GM19035 (cell line): ENCODE measurements at regions not wholly inside any gene's neighbourhood (a gene's known extent, or its start where the extent isn't known, plus 50 kb on each side); places are given as distances from the start of the nearest gene placed in this dataset.

ENCODE experiments used
- ATAC-seq: cut with Tn5 transposase; IDR thresholded peaks from one replicate; pipeline ENCODE4 v1.9.1; 2021; ENCODE audit not compliant: unreplicated experiment

- no peak for ATAC-seq
These were observed 442.2 kb upstream of the CELF4 start for GRCh38 chr18:38007676-38008330.

GRCh38 chr18:38007026-38007425 is 441.4 kb upstream of the CELF4 start:
- no peak for ATAC-seq

GRCh38 chr18:38006541-38006940 is 440.9 kb upstream of the CELF4 start:
- ATAC-seq, result no peak

GRCh38 chr18:37997695-37998094 is 432.1 kb upstream of the CELF4 start:
- ATAC-seq, result no peak

- ATAC-seq, result no peak
These were observed 422.3 kb upstream of the CELF4 start for GRCh38 chr18:37987901-37988300.

- no peak for ATAC-seq
These were observed 421.1 kb upstream of the CELF4 start for GRCh38 chr18:37986665-37987064.

GRCh38 chr18:37985126-37985525 is 419.5 kb upstream of the CELF4 start:
- ATAC-seq, result no peak

- ATAC-seq, result no peak
These were observed 415.0 kb upstream of the CELF4 start for GRCh38 chr18:37980556-37980955.

GRCh38 chr18:37975446-37975845 is 409.8 kb upstream of the CELF4 start:
- ATAC-seq, result no peak

GRCh38 chr18:37967261-37967660 is 401.7 kb upstream of the CELF4 start:
- ATAC-seq, result no peak

- ATAC-seq, result no peak
These were observed 400.0 kb upstream of the CELF4 start for GRCh38 chr18:37965572-37965970.

GRCh38 chr18:37964885-37965571 is 399.4 kb upstream of the CELF4 start:
- ATAC-seq, result no peak

- no peak for ATAC-seq
These were observed 398.2 kb upstream of the CELF4 start for GRCh38 chr18:37963837-37964236.

- ATAC-seq, result no peak
These were observed 396.8 kb upstream of the CELF4 start for GRCh38 chr18:37962316-37962966.

- no peak for ATAC-seq
These were observed 392.9 kb upstream of the CELF4 start for GRCh38 chr18:37958499-37958898.

GRCh38 chr18:37956902-37957301 is 391.3 kb upstream of the CELF4 start:
- no peak for ATAC-seq

GRCh38 chr18:37956020-37956419 is 390.4 kb upstream of the CELF4 start:
- no peak for ATAC-seq

- no peak for ATAC-seq
These were observed 389.6 kb upstream of the CELF4 start for GRCh38 chr18:37955201-37955600.

- no peak for ATAC-seq
These were observed 388.3 kb upstream of the CELF4 start for GRCh38 chr18:37953876-37954275.

GRCh38 chr18:37948471-37948870 is 382.9 kb upstream of the CELF4 start:
- ATAC-seq, result no peak

- ATAC-seq, result no peak
These were observed 380.7 kb upstream of the CELF4 start for GRCh38 chr18:37946324-37946723.

GRCh38 chr18:37944700-37945270 is 379.2 kb upstream of the CELF4 start:
- no peak for ATAC-seq
